HCT116 (cell line): ENCODE measurements at regions not wholly inside any gene's neighbourhood (a gene's known extent, or its start where the extent isn't known, plus 50 kb on each side); places are given as distances from the start of the nearest gene placed in this dataset.
A peak's percentile ranks its signal among the peaks of the same experiment; 100 is the strongest.

Experiments used
- ATAC-seq: fragments of 200-7000 bp; cut with Tn5 transposase; 2 replicates; pipeline ENCODE4 v1.9.1; 2020; ENCODE audit warnings: mild to moderate bottlenecking, moderate library complexity
- BruUV-seq: library from RNA; stranded (reverse); fragments of 400-500 nt; replicated peaks from 2 replicates; lab custom pipeline; 2021; lab: Mats Ljungman, UMichigan
- CTCF ChIA-PET: fragments of 300-600 bp; sonication (Branson Sonifier 250); formaldehyde crosslinking; loops from one replicate; lab custom pipeline; 2021; ENCODE audit warnings: antibody characterized with exemption; lab: Charles Lee
- POLR2A ChIA-PET: fragments of 300-600, 350-600 bp; sonication (Branson Sonifier 250); formaldehyde crosslinking; loops from one replicate; lab custom pipeline; 2021; ENCODE audit warnings: antibody characterized with exemption; lab: Charles Lee
- RAD21 ChIA-PET, 2 experiments: fragments of 300-600 bp; sonication (Branson Sonifier 250); formaldehyde crosslinking; loops; one replicate each; lab custom pipeline; 2023; ENCODE audit warnings: low total read pairs in 2 of 2; ENCODE audit not compliant: uncharacterized antibody in 2 of 2, unreplicated experiment in 2 of 2, low non-redundant PET in 1 of 2; lab: Charles Lee
- DNase-seq: peaks from one replicate; pipeline ENCODE4 v3.0.0-alpha.2; 2010; ENCODE audit warnings: low read depth, low spot score
- H2AFZ ChIP-seq: fragments of 200-600 bp; shearing (Covaris generic), sonication (generic); 2 replicates; pipeline ENCODE4 v1.6.1; 2017; ENCODE audit warnings: low read depth, mixed run types, mixed read lengths, antibody characterized with exemption, low read length; ENCODE audit not compliant: poor library complexity, severe bottlenecking
- H3K27ac ChIP-seq: 2 replicates; pipeline ENCODE4 v1.5.1; 2012; ENCODE audit warnings: low read depth, low read length
- H3K27me3 ChIP-seq: fragments of 200-600 bp; sonication (generic); 2 replicates; pipeline ENCODE4 v1.6.1; 2016; ENCODE audit warnings: mixed run types, low read length, mixed read lengths; ENCODE audit not compliant: insufficient read depth
- H3K36me3 ChIP-seq, 2 experiments: fragments of 200-500 bp in 1 of 2; fragments of 200-600 bp in 1 of 2; sonication (Bioruptor generic) in 1 of 2; sonication (generic) in 1 of 2; 2 replicates each; pipeline versions ENCODE4 v1.5.1 to v1.6.1; 2014 to 2016; ENCODE audit warnings: low read length in 2 of 2, inconsistent platforms in 1 of 2, mixed read lengths in 1 of 2, mixed run types in 1 of 2; ENCODE audit not compliant: insufficient read depth in 2 of 2, control insufficient read depth in 1 of 2
- H3K4me1 ChIP-seq, 2 experiments: fragments of 200-600 bp in 1 of 2; sonication (generic) in 1 of 2; 2 replicates each; pipeline versions ENCODE4 v1.5.1 to v1.6.1; 2012 to 2017; ENCODE audit warnings: low read length in 2 of 2, inconsistent platforms in 1 of 2, mild to moderate bottlenecking in 1 of 2, mixed read lengths in 1 of 2, mixed run types in 1 of 2, moderate library complexity in 1 of 2; ENCODE audit not compliant: insufficient read depth in 2 of 2, control insufficient read depth in 1 of 2
- H3K4me2 ChIP-seq: fragments of 200-600 bp; sonication (generic); 2 replicates; pipeline ENCODE4 v1.6.1; 2017; ENCODE audit warnings: mixed run types, low read length, mixed read lengths
- H3K4me3 ChIP-seq, 2 experiments: fragments of 200-600 bp in 1 of 2; sonication (generic) in 1 of 2; replicated peaks in 1 of 2; 2 replicates each; pipeline ENCODE4 v1.5.1; 2011 to 2016; ENCODE audit warnings: low read length in 2 of 2, control low read depth in 1 of 2, low read depth in 1 of 2, mild to moderate bottlenecking in 1 of 2, mixed read lengths in 1 of 2, mixed run types in 1 of 2
- H3K79me2 ChIP-seq: fragments of 200-600 bp; sonication (generic); 2 replicates; pipeline ENCODE4 v1.6.1; 2017; ENCODE audit warnings: mild to moderate bottlenecking, mixed run types, low read length, moderate library complexity, mixed read lengths; ENCODE audit not compliant: insufficient read depth
- H3K9ac ChIP-seq: fragments of 200-600 bp; sonication (generic); 2 replicates; pipeline ENCODE4 v1.6.1; 2016; ENCODE audit warnings: low read length, mixed read lengths
- H3K9me2 ChIP-seq: fragments of 200-600 bp; sonication (generic), shearing (Covaris generic); 2 replicates; pipeline ENCODE4 v1.6.1; 2017; ENCODE audit warnings: mixed run types, mild to moderate bottlenecking, moderate library complexity; ENCODE audit not compliant: insufficient read depth
- H3K9me3 ChIP-seq, 2 experiments: fragments of 200-500 bp in 1 of 2; fragments of 200-600 bp in 1 of 2; sonication (Bioruptor generic) in 1 of 2; sonication (generic) in 1 of 2; 2 replicates each; pipeline ENCODE4 v1.6.1; 2014 to 2017; ENCODE audit warnings: low read length in 2 of 2, mixed read lengths in 2 of 2, inconsistent platforms in 1 of 2, low read depth in 1 of 2, mild to moderate bottlenecking in 1 of 2, mixed run types in 1 of 2, moderate library complexity in 1 of 2; ENCODE audit not compliant: control insufficient read depth in 1 of 2, insufficient read depth in 1 of 2
- H4K20me1 ChIP-seq: fragments of 200-600 bp; sonication (generic), shearing (Covaris generic); 2 replicates; pipeline ENCODE4 v1.6.1; 2017; ENCODE audit warnings: mixed run types, mild to moderate bottlenecking, moderate library complexity; ENCODE audit not compliant: insufficient read depth
- ATF3 ChIP-seq: IDR thresholded peaks from 2 replicates; pipeline ENCODE4 v1.6.1; 2012
- CTCF ChIP-seq, 3 experiments: fragments of 200-600 bp in 1 of 3; sonication (generic) in 1 of 3; IDR thresholded peaks in 2 of 3; conservative IDR thresholded peaks in 1 of 3; 2 replicates each; pipeline ENCODE4 v1.5.1; 2012 to 2017; ENCODE audit warnings: low read depth in 2 of 3, low read length in 2 of 3, antibody characterized with exemption in 1 of 3, borderline replicate concordance in 1 of 3, control low read depth in 1 of 3, mild to moderate bottlenecking in 1 of 3, mixed read lengths in 1 of 3, mixed run types in 1 of 3, moderate library complexity in 1 of 3; ENCODE audit not compliant: insufficient read depth in 1 of 3
- EGR1 ChIP-seq: IDR thresholded peaks from 2 replicates; pipeline ENCODE4 v1.6.1; 2012; ENCODE audit warnings: low read depth
- EZH2 ChIP-seq: fragments of 200-600 bp; sonication (generic); IDR thresholded peaks from 2 replicates; pipeline ENCODE4 v1.6.1; 2017; ENCODE audit warnings: antibody characterized with exemption, mixed run types
- EZH2phosphoT487 ChIP-seq: fragments of 200-600 bp; IDR thresholded peaks from 2 replicates; pipeline ENCODE4 v1.6.1; 2018; ENCODE audit warnings: antibody characterized with exemption, borderline replicate concordance
- FOSL1 ChIP-seq: IDR thresholded peaks from 2 replicates; pipeline ENCODE4 v1.6.1; 2012; ENCODE audit warnings: low read depth
- JUND ChIP-seq: IDR thresholded peaks from 2 replicates; pipeline ENCODE4 v1.6.1; 2012
- POLR2A ChIP-seq: IDR thresholded peaks from 2 replicates; pipeline ENCODE4 v1.7.0; 2011; ENCODE audit warnings: borderline replicate concordance; ENCODE audit not compliant: insufficient read depth, insufficient read length; ENCODE audit errors: extremely low read depth
- SIN3A ChIP-seq: IDR thresholded peaks from 2 replicates; pipeline ENCODE4 v1.6.1; 2012; ENCODE audit warnings: low read depth
- TCF7L2 ChIP-seq: IDR thresholded peaks from 2 replicates; pipeline ENCODE4 v1.7.0; 2011; ENCODE audit warnings: borderline replicate concordance, inconsistent platforms; ENCODE audit not compliant: insufficient read depth, insufficient read length; ENCODE audit errors: extremely low read depth
- ZBTB33 ChIP-seq: IDR thresholded peaks from 2 replicates; pipeline ENCODE4 v1.6.1; 2011; ENCODE audit warnings: mild to moderate bottlenecking, low read length, moderate library complexity; ENCODE audit not compliant: insufficient replicate concordance; ENCODE audit errors: extremely low read depth
- ZFX ChIP-seq: fragments of 450-650 bp; IDR thresholded peaks from 2 replicates; pipeline ENCODE4 v1.6.1; 2017
- ZNF274 ChIP-seq: fragments of 200-500 bp; sonication (Bioruptor generic); IDR thresholded peaks from 2 replicates; pipeline ENCODE4 v1.6.1; 2014; ENCODE audit warnings: mild to moderate bottlenecking, low read depth, low read length, inconsistent platforms
- intact Hi-C: fragments of 100-400 bp; cut with micrococcal nuclease; formaldehyde crosslinking; loops from 2 replicates; pipeline ENCODE4 v1.10.0; 2022

- no peak overlapping the region for H3K4me3 ChIP-seq
- RAD21 ChIA-PET, result no interaction called here
- H3K9me3 ChIP-seq, result peaks cover 0 to 5% of the 10 kb centered on the region in 2 experiments; a peak in 1 of 4 replicates
- no peak for ATAC-seq
- no peak for DNase-seq
- no TSS peak for BruUV-seq
- no peaks in the 10 kb centered on the region for H3K79me2 ChIP-seq
- TF ChIP-seq FOSL1 (peak; percentile 33; the same call in 1 of the 2 replicates), EZH2 (no peak), EZH2phosphoT487 (no peak), EGR1 (no peak), POLR2A (no peak), JUND (no peak), ZNF274 (no peak)
- peaks cover 0 to 17% of the 10 kb centered on the region in 2 experiments; a peak in 1 of 4 replicates for H3K4me1 ChIP-seq
- no peaks in the 10 kb centered on the region for H3K27me3 ChIP-seq
- H4K20me1 ChIP-seq, result no peaks in the 10 kb centered on the region
- no peaks in the 10 kb centered on the region for H3K36me3 ChIP-seq
- no peak overlapping the region for H2AFZ ChIP-seq
- H3K4me2 ChIP-seq, result peak overlapping the region; percentile 28
- POLR2A ChIA-PET, result no interaction called here
- H3K27ac ChIP-seq, result no peak overlapping the region
- intact Hi-C loops, result no loop called here
- CTCF ChIA-PET, result no interaction called here
- no peak overlapping the region for H3K9ac ChIP-seq
- H3K9me2 ChIP-seq, result no peaks in the 10 kb centered on the region
Observed at GRCh38 chr2:228541789-228542188, 360.3 kb upstream of the SPHKAP start.

GRCh38 chr2:228540976-228541375, 359.5 kb upstream of the SPHKAP start:
- H3K4me2 ChIP-seq, result no peak overlapping the region
- H3K9me3 ChIP-seq, result peaks cover 0 to 4% of the 10 kb centered on the region in 2 experiments; a peak in 3 of 4 replicates
- no peak overlapping the region for H3K9ac ChIP-seq
- no peak overlapping the region for H2AFZ ChIP-seq
- H3K27me3 ChIP-seq, result no peaks in the 10 kb centered on the region
- H3K27ac ChIP-seq, result no peak overlapping the region
- RAD21 ChIA-PET, result no interaction called here
- no peak overlapping the region for H3K4me3 ChIP-seq
- CTCF ChIA-PET, result no interaction called here
- no TSS peak for BruUV-seq
- H3K4me1 ChIP-seq, result peaks cover 0 to 17% of the 10 kb centered on the region in 2 experiments; a peak in 1 of 4 replicates
- H3K9me2 ChIP-seq, result no peaks in the 10 kb centered on the region
- POLR2A ChIA-PET, result no interaction called here
- no peak for DNase-seq
- H3K36me3 ChIP-seq, result no peaks in the 10 kb centered on the region
- H4K20me1 ChIP-seq, result no peaks in the 10 kb centered on the region
- TF ChIP-seq ZFX, result no peak
- no peak for TF ChIP-seq ZBTB33
- TF ChIP-seq ATF3, result no peak
- TF ChIP-seq CTCF (IDR thresholded peaks at IDR 0.05 in 2 of 3, conservative IDR thresholded peaks at IDR 0.05 in 1 of 3; ENCODE audit: borderline replicate concordance in 1 of 3, insufficient read depth in 1 of 3, low read depth in 2 of 3, low read length in 2 of 3), result no peak
- no peak for TF ChIP-seq TCF7L2
- TF ChIP-seq SIN3A, result no peak
- H3K79me2 ChIP-seq, result no peaks in the 10 kb centered on the region
- intact Hi-C loops, result no loop called here
- ATAC-seq, result no peak
